ENCODE measurements at regions not wholly inside any gene's neighbourhood (a gene's known extent, or its start where the extent isn't known, plus 50 kb on each side); places are given as distances from the start of the nearest gene placed in this dataset.
"Not testable (repeated sequence)": the region's sequence is repeated elsewhere in the genome, so short reads cannot be mapped to it uniquely, and the experiment has no call there.

GRCh38 chrX:95218976-95219375 lies 1465.7 kb upstream of the DIAPH2 start:
- no peak for DNase-seq (ENCODE audit: low read depth in 3 of 3, low spot score in 2 of 3)

- DNase-seq (ENCODE audit: low read depth in 3 of 3, low spot score in 2 of 3): no peak
Observed at GRCh38 chrX:95248386-95248785, 1436.3 kb upstream of the DIAPH2 start.

DNA sequence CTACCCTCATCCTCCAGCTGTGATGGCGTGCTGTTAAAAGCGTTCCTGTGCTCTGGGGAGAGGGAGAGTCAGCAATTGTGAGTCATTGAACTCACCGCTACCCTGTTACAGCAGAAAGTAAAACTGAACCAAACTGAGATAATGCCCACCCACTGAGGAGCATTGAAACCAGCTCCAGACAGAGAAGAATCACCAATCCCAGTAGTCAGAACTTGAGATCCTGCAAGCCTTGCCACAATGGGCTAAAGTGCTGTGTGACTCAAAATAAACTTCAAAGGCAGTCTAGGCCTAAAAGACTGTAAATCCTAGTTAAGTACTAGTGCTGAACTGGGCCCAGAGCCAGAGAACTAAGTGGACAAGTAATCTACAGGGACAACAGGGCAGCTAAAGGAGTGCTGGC lies 1394.2 kb upstream of the DIAPH2 start:
- no peak for DNase-seq (ENCODE audit: low read depth in 3 of 3, low spot score in 2 of 3)

- no peak for DNase-seq (ENCODE audit: low read depth in 3 of 3, low spot score in 2 of 3)
Observed at GRCh38 chrX:95291561-95291960, 1393.1 kb upstream of the DIAPH2 start.

GRCh38 chrX:95318882-95319281 lies 1365.8 kb upstream of the DIAPH2 start:
- no peak for DNase-seq (ENCODE audit: low read depth in 3 of 3, low spot score in 2 of 3)

DNA sequence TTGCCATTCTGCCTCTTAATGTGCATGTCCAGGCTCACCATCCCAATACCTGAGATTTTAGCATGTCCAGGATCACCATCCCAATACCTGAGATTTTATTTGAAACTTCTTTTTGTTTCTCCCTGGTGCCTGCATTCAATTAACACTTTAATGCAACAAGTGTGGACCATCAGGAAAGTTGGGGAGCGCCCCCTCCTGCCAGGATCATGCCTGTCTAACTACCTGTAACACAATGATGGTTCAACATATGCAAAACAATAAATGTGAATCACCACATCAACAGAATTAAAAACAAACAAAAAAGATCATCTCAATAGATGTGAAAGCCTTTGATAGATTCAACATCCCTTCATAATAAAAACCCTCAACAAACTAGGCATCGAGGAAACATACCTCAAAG lies 1359.5 kb upstream of the DIAPH2 start:
- DNase-seq (ENCODE audit: low read depth in 3 of 3, low spot score in 2 of 3): no peak

GRCh38 chrX:95330292-95330691 lies 1354.3 kb upstream of the DIAPH2 start:
- no peak for DNase-seq (ENCODE audit: low read depth in 3 of 3, low spot score in 2 of 3)

- no peak for DNase-seq (ENCODE audit: low read depth in 3 of 3, low spot score in 2 of 3)
Observed at GRCh38 chrX:95332530-95332929, 1352.1 kb upstream of the DIAPH2 start.

DNA sequence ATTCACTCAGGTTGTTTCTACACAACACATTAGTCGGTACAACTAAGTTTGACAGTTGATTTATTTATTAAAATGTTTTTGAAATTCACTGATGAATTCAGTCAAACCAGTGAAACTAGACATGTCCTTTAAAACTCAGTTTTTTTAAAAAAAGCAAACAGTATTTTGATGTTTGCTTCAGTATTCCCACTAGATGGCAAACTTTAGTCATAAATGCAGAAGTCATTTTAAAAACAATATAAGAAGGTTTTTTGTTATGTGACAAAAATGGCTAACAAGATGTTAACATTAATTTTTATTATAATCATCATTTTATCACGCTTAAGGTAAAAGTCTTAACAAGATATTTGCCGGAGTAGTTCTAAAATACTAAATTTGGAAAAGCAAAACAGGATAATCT lies 1337.8 kb upstream of the DIAPH2 start:
- no peak for DNase-seq (ENCODE audit: low read depth in 3 of 3, low spot score in 2 of 3)

DNA sequence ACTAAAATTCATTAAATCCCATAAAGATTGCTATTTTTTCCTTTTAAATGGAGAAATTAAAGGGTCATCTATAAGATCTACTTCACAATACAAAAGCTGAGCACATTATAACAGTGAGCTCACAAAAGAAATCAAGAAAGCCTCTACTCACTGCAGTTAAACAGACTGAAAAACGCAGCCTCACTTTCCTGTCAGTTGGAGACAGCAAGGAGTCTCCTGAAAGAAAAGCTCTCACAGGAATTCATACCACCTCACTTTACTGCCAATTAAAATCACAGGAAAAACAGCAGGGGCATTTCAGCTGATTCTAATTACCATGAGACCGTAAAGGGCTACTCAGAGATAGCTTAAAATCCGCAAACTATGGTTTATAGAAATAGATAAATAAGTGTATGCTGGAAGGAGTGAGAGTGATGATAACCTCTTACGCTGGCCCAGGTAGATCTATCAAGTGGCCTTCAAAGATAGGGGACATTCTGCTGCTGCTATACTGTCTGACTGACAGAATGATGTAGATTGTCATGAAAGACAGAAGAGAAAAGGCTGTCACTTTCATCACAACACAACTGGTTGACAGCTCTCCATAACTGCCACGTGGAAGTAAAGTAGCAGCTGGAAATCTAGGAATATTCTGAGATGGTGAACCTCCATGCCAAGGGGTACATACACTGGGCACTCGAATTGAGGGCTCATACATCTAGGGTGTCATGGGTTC lies 1333.7 kb upstream of the DIAPH2 start:
- no peak for DNase-seq (ENCODE audit: low read depth in 3 of 3, low spot score in 2 of 3)

DNA sequence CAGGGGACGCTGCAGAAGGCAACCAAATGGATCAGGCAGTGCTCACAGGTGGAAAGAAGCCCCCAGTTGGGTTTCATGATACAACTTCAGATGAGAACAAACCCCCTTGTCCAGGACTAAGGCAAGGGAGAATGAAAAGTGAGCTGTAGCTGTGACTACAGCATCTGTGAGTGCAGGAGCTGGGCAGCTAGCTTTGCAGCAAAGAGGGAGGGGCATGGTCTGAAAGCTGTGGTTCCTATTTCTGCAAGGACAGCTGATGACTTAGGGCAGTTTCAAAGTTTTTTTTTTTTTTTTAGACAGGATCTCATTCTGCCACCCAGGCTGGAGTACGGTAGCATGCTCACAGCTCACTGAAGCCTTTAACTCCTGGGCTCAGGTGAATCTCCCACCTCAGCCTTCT lies 1317.4 kb upstream of the DIAPH2 start:
- no peak for DNase-seq (ENCODE audit: low read depth in 3 of 3, low spot score in 2 of 3)

GRCh38 chrX:95382799-95383198 lies 1301.8 kb upstream of the DIAPH2 start:
- no peak for DNase-seq (ENCODE audit: low read depth in 3 of 3, low spot score in 2 of 3)

DNA sequence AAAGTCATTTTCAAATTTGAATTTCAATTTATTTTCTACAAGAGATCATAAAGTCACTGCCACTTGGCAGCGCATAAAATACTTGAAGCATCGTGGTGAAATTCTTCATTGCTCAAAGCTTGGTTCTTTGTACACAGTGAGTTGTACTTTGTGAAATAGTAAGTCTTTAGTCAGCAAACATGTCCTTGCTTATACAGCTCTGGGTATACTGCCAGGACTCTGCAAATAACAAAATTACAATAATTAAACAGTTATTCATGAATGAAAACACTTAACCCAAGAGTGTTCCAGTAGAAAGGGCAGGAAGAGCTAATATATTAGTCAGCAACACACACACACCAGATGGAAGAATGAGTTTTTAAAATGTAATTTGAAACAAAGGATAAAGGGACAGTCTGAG lies 1300.9 kb upstream of the DIAPH2 start:
- no peak for DNase-seq (ENCODE audit: low read depth in 3 of 3, low spot score in 2 of 3)

DNA sequence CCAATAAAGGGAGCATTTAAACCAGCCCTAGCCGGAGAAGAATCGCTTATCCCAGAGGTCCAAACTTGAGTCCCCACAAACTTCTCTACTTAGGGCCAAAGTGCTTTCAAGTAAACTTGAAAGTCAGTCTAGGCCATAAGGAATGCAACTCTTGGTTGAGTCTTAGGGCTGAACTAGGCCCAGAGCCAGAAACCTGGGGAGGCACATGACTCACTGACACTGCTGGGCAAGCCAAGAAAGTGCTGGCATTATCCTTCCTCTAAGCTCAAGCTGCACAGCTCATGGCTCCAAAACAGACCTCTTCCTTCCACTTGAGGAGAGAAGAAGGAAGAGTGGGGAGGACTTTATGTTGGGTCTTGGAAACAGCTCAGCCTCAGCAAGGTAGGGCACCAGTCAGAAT lies 1257.3 kb upstream of the DIAPH2 start:
- DNase-seq (ENCODE audit: low read depth in 3 of 3, low spot score in 2 of 3): no peak

- DNase-seq (ENCODE audit: low read depth in 3 of 3, low spot score in 2 of 3): no peak
Observed at GRCh38 chrX:95435198-95435597, 1249.4 kb upstream of the DIAPH2 start.

DNA sequence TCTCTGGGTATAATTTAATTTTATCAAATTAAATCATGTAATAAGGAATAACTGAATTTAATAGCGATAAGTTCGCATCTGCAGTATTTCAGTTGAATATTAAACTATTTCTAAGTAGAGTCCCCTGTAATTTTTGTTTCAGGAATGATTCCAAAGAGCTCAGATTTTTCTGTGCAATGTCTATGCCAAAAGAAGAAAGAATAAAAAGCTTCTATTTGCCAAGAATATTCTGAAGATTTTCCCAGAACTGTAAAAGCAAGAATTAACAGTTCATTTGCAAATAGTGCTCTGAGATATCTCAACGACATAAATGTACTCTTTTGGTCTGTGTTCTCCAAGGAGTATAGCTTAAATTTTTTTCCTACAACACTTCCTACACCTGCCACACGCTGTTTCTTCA lies 1242.8 kb upstream of the DIAPH2 start:
- DNase-seq (ENCODE audit: low read depth in 3 of 3, low spot score in 2 of 3): no peak

DNA sequence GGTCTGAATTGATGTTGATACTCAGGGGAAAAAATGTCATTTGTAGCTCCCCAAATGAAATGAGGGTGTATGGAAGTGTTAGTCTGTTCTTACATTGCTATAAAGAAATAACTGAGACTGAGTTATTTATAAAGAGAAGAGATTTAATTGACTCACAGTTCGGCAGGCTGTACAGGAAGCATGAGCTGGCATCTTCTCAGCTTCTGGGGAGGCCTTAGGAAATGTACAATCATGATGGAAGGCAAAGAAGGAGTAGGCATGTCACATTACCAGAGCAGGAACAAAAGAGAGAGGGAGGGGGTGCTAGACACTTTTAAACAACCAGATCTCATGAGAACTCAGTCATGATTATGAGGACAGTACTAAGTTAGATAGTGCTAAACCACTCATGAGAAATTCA lies 1199.9 kb upstream of the DIAPH2 start:
- DNase-seq (ENCODE audit: low read depth in 3 of 3, low spot score in 2 of 3): no peak

DNA sequence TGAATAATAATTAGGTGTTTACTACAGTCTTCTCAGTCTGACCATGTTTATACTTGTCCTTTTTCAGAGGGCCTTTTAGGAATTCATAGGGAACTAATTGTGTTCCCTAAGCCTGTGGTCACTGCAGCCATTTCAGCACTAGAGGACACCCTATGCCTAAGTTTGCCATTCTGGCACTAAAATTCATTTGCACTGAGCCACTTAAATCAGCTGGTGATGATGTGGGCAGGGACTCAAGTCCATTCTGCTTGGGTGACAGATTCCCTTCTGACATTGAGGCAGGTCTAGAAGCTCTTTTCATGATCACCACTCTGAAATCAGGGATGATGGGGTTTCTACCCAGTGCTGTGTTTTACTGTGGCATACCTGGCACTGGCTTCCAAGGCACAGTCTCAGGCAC lies 1178.9 kb upstream of the DIAPH2 start:
- no peak for DNase-seq (ENCODE audit: low read depth in 3 of 3, low spot score in 2 of 3)

DNA sequence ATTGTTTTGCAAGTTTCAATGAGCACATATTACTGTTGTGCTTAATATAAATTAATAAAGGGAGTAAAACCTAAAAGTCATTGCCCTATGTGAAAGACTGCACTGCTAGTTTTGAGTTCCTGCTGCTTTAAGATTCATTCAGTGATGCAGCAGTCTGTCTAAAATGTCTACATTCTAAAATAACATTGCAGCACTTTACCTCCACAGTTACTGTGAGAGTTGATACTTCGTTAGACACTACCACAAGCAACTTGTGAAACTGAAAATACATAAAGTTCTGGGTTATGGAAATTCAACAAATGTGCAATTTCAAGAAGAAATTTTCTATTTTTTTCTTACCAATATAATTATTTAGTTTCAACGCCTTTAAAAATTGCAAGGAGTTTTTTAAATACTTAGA lies 1175.2 kb upstream of the DIAPH2 start:
- DNase-seq (ENCODE audit: low read depth in 3 of 3, low spot score in 2 of 3): no peak

DNA sequence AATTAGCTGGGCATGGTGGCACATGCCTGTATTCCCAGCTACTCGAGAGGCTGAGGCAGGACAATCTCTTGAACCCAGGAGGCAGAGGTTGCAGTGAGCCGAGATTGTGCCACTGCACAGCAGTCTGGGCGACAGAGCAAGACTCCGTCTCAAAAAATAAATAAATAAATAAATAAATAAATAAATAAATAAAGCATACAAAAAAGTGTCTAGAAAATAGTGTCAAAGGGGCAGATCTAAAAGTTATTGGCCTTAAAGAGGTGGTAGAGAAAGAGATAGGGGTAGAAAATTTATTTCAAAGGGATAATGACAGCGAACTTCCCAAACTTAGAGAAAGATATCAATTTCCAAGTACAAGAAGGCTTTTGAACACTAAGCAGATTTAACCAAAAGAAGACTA lies 1160.6 kb upstream of the DIAPH2 start:
- not testable (repeated sequence) for DNase-seq (ENCODE audit: low read depth in 3 of 3, low spot score in 2 of 3)

- DNase-seq (ENCODE audit: low read depth in 3 of 3, low spot score in 2 of 3): no peak
Observed at GRCh38 chrX:95536111-95536510, 1148.5 kb upstream of the DIAPH2 start.

DNA sequence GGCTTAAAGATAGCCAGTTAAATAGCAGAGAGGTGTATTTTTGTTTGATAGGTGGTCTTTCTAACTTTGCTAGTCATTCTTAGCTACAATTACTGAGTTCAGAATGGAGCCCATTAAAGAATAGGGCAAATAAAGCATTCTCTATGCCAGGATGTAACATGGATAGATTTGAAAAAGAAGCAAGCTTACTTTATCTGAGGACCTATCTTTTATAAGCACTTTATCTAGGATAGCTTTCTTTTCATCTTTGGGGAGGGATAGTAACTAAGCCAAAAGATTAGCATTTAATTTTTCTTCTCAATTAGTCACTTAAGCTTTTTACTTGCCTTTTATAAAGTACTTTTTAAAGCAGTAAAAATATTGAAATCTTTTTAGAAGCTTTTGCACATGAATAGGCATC lies 1148.0 kb upstream of the DIAPH2 start:
- no peak for DNase-seq (ENCODE audit: low read depth in 3 of 3, low spot score in 2 of 3)

- no peak for DNase-seq (ENCODE audit: low read depth in 3 of 3, low spot score in 2 of 3)
Observed at GRCh38 chrX:95539041-95539440, 1145.6 kb upstream of the DIAPH2 start.
